ENCODE measurements at regions not wholly inside any gene's neighbourhood (a gene's known extent, or its start where the extent isn't known, plus 50 kb on each side); places are given as distances from the start of the nearest gene placed in this dataset.

- no peak for DNase-seq (ENCODE audit: low read depth)
- no peak overlapping the region for H3K4me3 ChIP-seq (ENCODE audit: low read depth, low read length)
- TF ChIP-seq CTCF (IDR thresholded peaks at IDR 0.05; ENCODE audit: low read depth, low read length, missing control alignments) = no peak
Measured at GRCh38 chr7:21361413-21362125, 66.3 kb upstream of the SP4 start.

- H3K4me3 ChIP-seq (ENCODE audit: low read depth, low read length) = no peak overlapping the region
- TF ChIP-seq CTCF (IDR thresholded peaks at IDR 0.05; ENCODE audit: low read depth, low read length, missing control alignments) = no peak
- no peak for DNase-seq (ENCODE audit: low read depth)
Measured at GRCh38 chr7:21364801-21365271, 63.0 kb upstream of the SP4 start.

GRCh38 chr7:21365866-21366624 lies 61.8 kb upstream of the SP4 start:
- H3K4me3 ChIP-seq (ENCODE audit: low read depth, low read length) = no peak overlapping the region
- no peak for DNase-seq (ENCODE audit: low read depth)
- TF ChIP-seq CTCF (IDR thresholded peaks at IDR 0.05; ENCODE audit: low read depth, low read length, missing control alignments) = no peak

GRCh38 chr7:21367081-21367480 lies 60.8 kb upstream of the SP4 start:
- DNase-seq (ENCODE audit: low read depth) = no peak
- no peak for TF ChIP-seq CTCF (IDR thresholded peaks at IDR 0.05; ENCODE audit: low read depth, low read length, missing control alignments)
- H3K4me3 ChIP-seq (ENCODE audit: low read depth, low read length) = no peak overlapping the region

GRCh38 chr7:21367537-21367936 lies 60.3 kb upstream of the SP4 start:
- no peak overlapping the region for H3K4me3 ChIP-seq (ENCODE audit: low read depth, low read length)
- TF ChIP-seq CTCF (IDR thresholded peaks at IDR 0.05; ENCODE audit: low read depth, low read length, missing control alignments) = no peak
- DNase-seq (ENCODE audit: low read depth) = no peak

- DNase-seq (ENCODE audit: low read depth) = no peak
- TF ChIP-seq CTCF (IDR thresholded peaks at IDR 0.05; ENCODE audit: low read depth, low read length, missing control alignments) = no peak
- no peak overlapping the region for H3K4me3 ChIP-seq (ENCODE audit: low read depth, low read length)
Measured at GRCh38 chr7:21368317-21368716, 59.6 kb upstream of the SP4 start.

All from GM12864 (cell line).